Aorta (tissue), 5 donors: ENCODE measurements at regions not wholly inside any gene's neighbourhood (a gene's known extent, or its start where the extent isn't known, plus 50 kb on each side); places are given as distances from the start of the nearest gene placed in this dataset.

Experiments
- ATAC-seq: fragments of 200-7000 bp; cut with Tn5 transposase; one replicate; pipeline ENCODE4 v1.9.1; 2022; ENCODE audit warnings: moderate library complexity; ENCODE audit not compliant: low FRiP score
- DNase-seq, 2 donors: peaks; one replicate each; pipeline ENCODE4 v3.0.0-alpha.2; 2020
- H3K27ac ChIP-seq, 2 donors: one replicate each; pipeline ENCODE4 v1.5.1; 2013; ENCODE audit warnings: low read length in 2 of 2, mild to moderate bottlenecking in 2 of 2, moderate library complexity in 2 of 2, control low read depth in 1 of 2, inconsistent platforms in 1 of 2, low read depth in 1 of 2
- H3K27me3 ChIP-seq, 2 donors: one replicate each; pipeline ENCODE4 v1.6.1; 2013; ENCODE audit warnings: control low read depth in 1 of 2, low read length in 1 of 2, mild to moderate bottlenecking in 1 of 2, moderate library complexity in 1 of 2; ENCODE audit not compliant: insufficient read depth in 2 of 2, control insufficient read depth in 1 of 2
- H3K36me3 ChIP-seq, 2 donors: one replicate each; pipeline ENCODE4 v1.6.1; 2013; ENCODE audit warnings: control low read depth in 1 of 2, low read length in 1 of 2, mild to moderate bottlenecking in 1 of 2; ENCODE audit not compliant: insufficient read depth in 2 of 2, control insufficient read depth in 1 of 2
- H3K4me1 ChIP-seq, 2 donors: one replicate each; pipeline ENCODE4 v1.6.1; 2013; ENCODE audit warnings: low read length in 2 of 2, control low read depth in 1 of 2, mild to moderate bottlenecking in 1 of 2, moderate library complexity in 1 of 2; ENCODE audit not compliant: insufficient read depth in 2 of 2, control insufficient read depth in 1 of 2
- H3K4me3 ChIP-seq, 2 donors: one replicate each; pipeline ENCODE4 v1.5.1; 2013; ENCODE audit warnings: low read length in 2 of 2, control low read depth in 1 of 2, mild to moderate bottlenecking in 1 of 2
- H3K9me3 ChIP-seq: one replicate; pipeline ENCODE4 v1.6.1; 2013; ENCODE audit warnings: mild to moderate bottlenecking, low read length; ENCODE audit not compliant: control insufficient read depth
- WGBS, 2 donors: extraction: QIAGEN DNeasy Blood & Tissue Kit; methylation state at CpG; one replicate each; pipeline ENCODE4 v1.1.7; 2013; 5-methylcytosine and 5-hydroxymethylcytosine counted together
- intact Hi-C, 2 donors: fragments of 100-400 bp; cut with DNase I; formaldehyde crosslinking; loops; one replicate each; pipeline versions ENCODE4 v1.14.2 to v1.15.0; 2022
- donor health status: healthy with polysubstance abuse.
- donor health status: Bipolar disorder and iron deficiency.
- donor health status: DM: no; HTN: no; CAD: no.
- donor health status: DM: no; HTN: no; CAD: no.
- donor health status: DM: yes; HTN: yes; CAD: no.

- Histone ChIP-seq H3K4me3 (no peak overlapping the region), H3K9me3 (no peaks in the 10 kb centered on the region), H3K4me1 (no peaks in the 10 kb centered on the region), H3K27me3 (no peaks in the 10 kb centered on the region), H3K36me3 (no peaks in the 10 kb centered on the region), H3K27ac (no peak overlapping the region)
- intact Hi-C loops = no loop called here
- DNase-seq = no peak
- WGBS, 2 donors = 42 to 49% methylated on average over 6 of the region's 6 CpGs
- ATAC-seq = no peak
Measured at GRCh38 chr2:121999264-121999663, 243.8 kb downstream of the TSN start.

- Histone ChIP-seq H3K36me3 (no peaks in the 10 kb centered on the region), H3K27ac (no peak overlapping the region), H3K27me3 (no peaks in the 10 kb centered on the region), H3K4me1 (no peaks in the 10 kb centered on the region), H3K9me3 (no peaks in the 10 kb centered on the region), H3K4me3 (no peak overlapping the region)
- DNase-seq (no peak), ATAC-seq (peak; percentile 40)
- 92 to 94% methylated on average over 19 to 21 of the region's 21 CpGs for WGBS, 2 donors
- intact Hi-C loops = no loop called here
Measured at GRCh38 chr2:122000556-122001340, 245.3 kb downstream of the TSN start.

GRCh38 chr2:122001441-122001874, 246.0 kb downstream of the TSN start:
- no peak for DNase-seq
- ATAC-seq = no peak
- Histone ChIP-seq H3K27ac (no peak overlapping the region), H3K4me3 (no peak overlapping the region), H3K4me1 (no peaks in the 10 kb centered on the region), H3K9me3 (no peaks in the 10 kb centered on the region), H3K27me3 (peaks cover 0 to 2% of the 10 kb centered on the region in 2 donors), H3K36me3 (no peaks in the 10 kb centered on the region)
- 85 to 86% methylated on average over 7 of the region's 7 CpGs for WGBS, 2 donors
- intact Hi-C loops = no loop called here

- Histone ChIP-seq H3K27ac (no peak overlapping the region), H3K27me3 (peaks cover 0 to 2% of the 10 kb centered on the region in 2 donors), H3K4me3 (no peak overlapping the region), H3K36me3 (no peaks in the 10 kb centered on the region), H3K9me3 (no peaks in the 10 kb centered on the region), H3K4me1 (no peaks in the 10 kb centered on the region)
- 73 to 74% methylated on average over 11 of the region's 11 CpGs for WGBS, 2 donors
- DNase-seq = no peak
- intact Hi-C loops = no loop called here
- ATAC-seq = no peak
Measured at GRCh38 chr2:122003196-122003940, 247.9 kb downstream of the TSN start.

GRCh38 chr2:122007126-122007525, 251.7 kb downstream of the TSN start:
- Histone ChIP-seq H3K36me3 (no peaks in the 10 kb centered on the region), H3K27ac (no peak overlapping the region), H3K9me3 (no peaks in the 10 kb centered on the region), H3K4me1 (no peaks in the 10 kb centered on the region), H3K27me3 (peaks cover 0 to 2% of the 10 kb centered on the region in 2 donors), H3K4me3 (no peak overlapping the region)
- DNase-seq = no peak
- no peak for ATAC-seq
- intact Hi-C loops = no loop called here
- 63 to 68% methylated on average over 5 of the region's 5 CpGs for WGBS, 2 donors

- no peaks in the 10 kb centered on the region for H3K9me3 ChIP-seq
- intact Hi-C loops = no loop called here
- no peak overlapping the region for H3K27ac ChIP-seq
- no peaks in the 10 kb centered on the region for H3K4me1 ChIP-seq
- H3K36me3 ChIP-seq = no peaks in the 10 kb centered on the region
- no peak overlapping the region for H3K4me3 ChIP-seq
- peaks cover 0 to 2% of the 10 kb centered on the region in 2 donors for H3K27me3 ChIP-seq
- no peak for DNase-seq
- WGBS, 2 donors = 60 to 64% methylated on average over 5 of the region's 5 CpGs
- no peak for ATAC-seq
Measured at GRCh38 chr2:122007577-122007976, 252.1 kb downstream of the TSN start.

GRCh38 chr2:122009561-122009960, 254.1 kb downstream of the TSN start:
- H3K36me3 ChIP-seq = no peaks in the 10 kb centered on the region
- WGBS, 2 donors = 40 to 67% methylated on average over 3 of the region's 3 CpGs
- no peak overlapping the region for H3K27ac ChIP-seq
- H3K9me3 ChIP-seq = no peaks in the 10 kb centered on the region
- ATAC-seq (no peak), DNase-seq (no peak)
- no peaks in the 10 kb centered on the region for H3K4me1 ChIP-seq
- intact Hi-C loops = no loop called here
- H3K4me3 ChIP-seq = no peak overlapping the region
- H3K27me3 ChIP-seq = peaks cover 0 to 2% of the 10 kb centered on the region in 2 donors

GRCh38 chr2:122011493-122012270, 256.2 kb downstream of the TSN start:
- Histone ChIP-seq H3K27me3 (no peaks in the 10 kb centered on the region), H3K4me3 (no peak overlapping the region), H3K4me1 (no peaks in the 10 kb centered on the region), H3K36me3 (no peaks in the 10 kb centered on the region), H3K27ac (no peak overlapping the region), H3K9me3 (no peaks in the 10 kb centered on the region)
- DNase-seq (no peak), ATAC-seq (no peak)
- WGBS, 2 donors = 55 to 73% methylated on average over 8 of the region's 8 CpGs
- intact Hi-C loops = no loop called here
